Retinal pigment epithelial cell (primary cell): ENCODE measurements at regions not wholly inside any gene's neighbourhood (a gene's known extent, or its start where the extent isn't known, plus 50 kb on each side); places are given as distances from the start of the nearest gene placed in this dataset.

Experiments used
- DNase-seq: peaks from one replicate; pipeline ENCODE4 v3.0.0-alpha.2; 2010; ENCODE audit warnings: low read depth
- H3K4me3 ChIP-seq: 2 replicates; pipeline ENCODE4 v1.5.1; 2011; ENCODE audit warnings: mild to moderate bottlenecking, low read length, control low read depth, moderate library complexity
- TF ChIP-seq, protein P1 (sequence below): conservative IDR thresholded peaks from 2 replicates; pipeline ENCODE4 v1.5.1; 2011; ENCODE audit warnings: low read depth, low read length, control low read depth, inconsistent platforms

DNA sequence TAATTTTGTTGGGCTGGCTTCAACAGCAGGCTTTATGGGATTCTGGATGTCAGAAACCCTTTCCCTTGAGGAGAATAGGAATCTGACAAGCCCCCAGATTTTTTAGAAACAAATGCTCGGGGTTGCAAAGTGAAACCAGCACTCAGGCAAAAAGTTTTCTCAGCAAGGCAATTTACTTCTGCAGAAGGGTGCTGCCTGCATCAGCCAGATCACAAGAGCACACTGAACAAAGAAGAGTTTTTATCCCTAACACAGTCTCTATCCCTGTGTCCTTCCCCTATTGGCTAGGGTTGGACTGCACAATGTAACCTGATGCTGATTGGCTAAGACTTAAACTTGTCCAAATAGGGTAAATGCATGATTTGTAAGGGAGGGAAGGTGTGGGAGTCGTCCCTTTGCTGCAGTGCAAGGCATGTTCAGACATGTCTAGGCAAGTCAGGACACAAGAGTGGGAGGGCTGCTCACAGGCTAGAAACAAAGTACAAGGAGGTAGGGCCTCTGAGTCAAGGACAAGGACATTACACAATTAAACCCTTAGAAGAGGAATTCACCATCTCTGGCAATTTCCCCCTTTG lies 175.8 kb downstream of the CCNG2 start:
- TF ChIP-seq, protein P1, sequence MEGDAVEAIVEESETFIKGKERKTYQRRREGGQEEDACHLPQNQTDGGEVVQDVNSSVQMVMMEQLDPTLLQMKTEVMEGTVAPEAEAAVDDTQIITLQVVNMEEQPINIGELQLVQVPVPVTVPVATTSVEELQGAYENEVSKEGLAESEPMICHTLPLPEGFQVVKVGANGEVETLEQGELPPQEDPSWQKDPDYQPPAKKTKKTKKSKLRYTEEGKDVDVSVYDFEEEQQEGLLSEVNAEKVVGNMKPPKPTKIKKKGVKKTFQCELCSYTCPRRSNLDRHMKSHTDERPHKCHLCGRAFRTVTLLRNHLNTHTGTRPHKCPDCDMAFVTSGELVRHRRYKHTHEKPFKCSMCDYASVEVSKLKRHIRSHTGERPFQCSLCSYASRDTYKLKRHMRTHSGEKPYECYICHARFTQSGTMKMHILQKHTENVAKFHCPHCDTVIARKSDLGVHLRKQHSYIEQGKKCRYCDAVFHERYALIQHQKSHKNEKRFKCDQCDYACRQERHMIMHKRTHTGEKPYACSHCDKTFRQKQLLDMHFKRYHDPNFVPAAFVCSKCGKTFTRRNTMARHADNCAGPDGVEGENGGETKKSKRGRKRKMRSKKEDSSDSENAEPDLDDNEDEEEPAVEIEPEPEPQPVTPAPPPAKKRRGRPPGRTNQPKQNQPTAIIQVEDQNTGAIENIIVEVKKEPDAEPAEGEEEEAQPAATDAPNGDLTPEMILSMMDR: no peak
- H3K4me3 ChIP-seq: no peak overlapping the region
- no peak for DNase-seq

DNA sequence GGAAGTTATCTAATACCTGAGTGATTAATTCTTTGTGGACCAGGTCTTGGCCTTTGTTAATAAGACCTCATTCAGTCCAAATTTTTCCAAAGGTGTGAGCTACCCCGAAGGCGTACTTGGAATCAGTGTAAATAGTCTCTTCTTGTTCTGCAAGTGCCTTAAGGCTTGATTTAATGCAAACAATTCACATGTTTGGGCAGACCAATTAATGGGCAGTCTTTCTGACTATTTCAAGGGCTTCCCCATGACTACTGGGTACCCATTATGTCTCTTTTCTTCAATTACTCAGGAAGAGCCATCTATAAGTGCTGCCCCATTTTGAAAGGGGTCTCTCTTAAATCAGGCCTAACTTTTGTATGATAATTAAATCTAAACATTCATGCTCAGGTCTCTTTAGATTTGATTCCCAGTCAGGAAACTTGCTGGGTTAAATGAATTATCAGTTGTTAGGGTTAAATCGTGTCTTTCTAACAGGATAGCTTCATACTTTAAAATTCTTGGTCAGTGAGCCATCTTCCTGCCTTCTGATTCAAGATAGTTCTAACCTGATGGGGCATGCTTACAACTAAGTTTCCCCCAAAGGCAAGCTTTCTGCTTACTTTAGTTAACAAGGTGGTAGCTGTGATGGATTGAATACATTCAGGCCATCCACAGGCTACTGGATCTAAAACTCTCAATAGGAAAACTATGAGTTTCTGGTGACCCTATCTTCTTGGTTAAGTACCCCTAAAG lies 179.6 kb downstream of the CCNG2 start:
- TF ChIP-seq, protein P1: no peak
- no peak for DNase-seq
- no peak overlapping the region for H3K4me3 ChIP-seq

DNA sequence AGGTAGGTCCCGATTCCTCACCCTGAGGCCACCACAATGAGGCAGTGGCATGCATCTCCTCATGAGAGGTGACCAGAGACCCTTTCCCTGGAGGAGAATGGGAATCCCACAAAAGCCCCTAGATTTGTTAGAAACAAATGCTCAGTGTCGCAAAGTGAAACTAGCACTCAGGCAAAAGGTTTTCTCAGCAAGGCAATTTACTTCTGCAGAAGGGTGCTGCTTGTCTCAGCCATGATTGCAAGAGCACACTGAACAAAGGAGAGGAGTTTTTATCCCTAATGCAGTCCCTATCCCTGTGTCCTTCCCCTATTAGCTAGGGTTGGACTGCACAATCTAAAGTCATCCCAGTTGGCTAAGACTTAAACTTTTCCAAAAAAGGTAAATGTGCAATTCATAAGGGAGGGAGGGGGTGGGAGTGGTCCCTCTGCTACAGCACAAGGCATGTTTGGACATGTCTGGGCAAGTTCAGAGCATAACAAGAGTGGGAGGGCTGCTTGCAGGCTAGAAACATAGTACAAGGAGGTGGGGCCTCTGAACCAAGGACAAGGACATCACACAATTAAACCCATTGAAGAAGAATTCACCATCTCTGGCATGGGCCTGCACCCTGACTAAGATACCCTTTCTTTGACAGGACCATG lies 185.3 kb downstream of the CCNG2 start:
- DNase-seq: no peak
- H3K4me3 ChIP-seq: no peak overlapping the region
- TF ChIP-seq, protein P1: no peak

DNA sequence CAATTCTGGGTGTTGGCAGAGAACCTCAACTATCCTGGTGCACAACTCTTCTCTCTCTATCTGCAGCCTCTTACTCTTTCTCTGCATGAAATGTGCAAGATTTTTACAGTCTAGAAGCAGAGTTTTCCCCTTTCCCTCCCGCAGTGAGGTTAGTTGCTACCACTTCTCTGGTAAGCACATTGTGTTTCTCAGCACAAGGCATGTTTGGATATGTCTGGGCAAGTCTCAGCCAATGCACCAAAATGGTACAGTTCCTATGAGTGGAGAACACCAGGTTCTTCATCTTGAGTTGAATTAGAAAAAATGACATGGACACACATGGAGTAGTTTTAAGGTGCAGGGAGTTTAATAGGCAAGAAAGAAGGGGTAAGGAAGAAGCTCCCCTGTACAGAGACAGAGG lies 187.0 kb downstream of the CCNG2 start:
- H3K4me3 ChIP-seq: no peak overlapping the region
- TF ChIP-seq, protein P1: no peak
- DNase-seq: no peak

DNA sequence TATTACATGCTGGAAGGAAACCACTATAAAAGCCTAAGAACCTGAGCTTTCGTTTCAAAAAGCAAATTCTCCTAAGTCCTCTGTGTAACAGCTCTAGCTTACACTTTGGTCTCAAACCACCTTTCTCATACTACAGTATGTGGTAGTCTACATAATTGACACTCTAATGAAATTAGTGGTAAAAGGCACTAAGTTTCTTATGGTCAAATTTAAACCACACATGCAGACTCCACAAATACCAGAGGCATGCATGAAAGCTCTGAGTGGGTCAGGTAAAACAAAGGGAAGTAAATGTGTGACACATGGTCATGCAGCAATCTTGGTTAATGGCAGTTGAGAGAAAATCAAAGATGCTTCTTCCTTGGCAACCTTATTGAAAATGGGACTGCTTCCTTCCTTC lies 187.8 kb downstream of the CCNG2 start:
- no peak overlapping the region for H3K4me3 ChIP-seq
- DNase-seq: no peak
- TF ChIP-seq, protein P1: no peak

DNA sequence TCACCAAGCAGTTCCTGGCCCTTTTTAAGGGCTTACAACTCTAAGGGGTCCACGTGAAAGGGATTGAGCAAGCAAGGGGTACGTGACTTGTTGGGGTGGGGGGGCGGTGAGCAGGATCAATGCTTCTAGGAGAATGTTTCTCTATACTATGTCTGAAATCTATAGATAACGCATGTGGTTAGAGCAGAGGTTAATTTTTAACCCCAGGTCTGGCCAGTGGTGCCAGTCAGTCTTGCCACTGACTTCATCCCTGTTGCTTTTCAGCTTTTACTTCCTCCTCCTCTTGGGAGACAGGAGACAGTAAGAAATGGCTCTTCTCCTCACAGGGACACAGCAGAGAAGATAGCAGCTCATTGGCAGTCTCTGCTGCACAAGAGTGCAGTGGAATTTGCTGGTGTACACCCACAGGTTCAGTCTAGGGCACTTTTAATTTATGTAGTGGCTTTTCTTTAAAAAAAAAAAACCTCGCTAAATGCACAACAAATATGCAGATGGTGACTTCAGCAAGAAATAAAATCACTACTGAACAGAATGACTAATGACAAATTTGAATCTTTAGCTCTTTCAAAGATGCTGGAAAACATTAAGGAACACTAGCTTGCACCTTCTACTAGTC lies 190.5 kb downstream of the CCNG2 start:
- TF ChIP-seq, protein P1: no peak
- H3K4me3 ChIP-seq: no peak overlapping the region
- no peak for DNase-seq
